GM12891 (cell line): ENCODE measurements at regions not wholly inside any gene's neighbourhood (a gene's known extent, or its start where the extent isn't known, plus 50 kb on each side); places are given as distances from the start of the nearest gene placed in this dataset.

Experiments
- POLR2A ChIP-seq: IDR thresholded peaks from 2 replicates; pipeline ENCODE4 v1.6.1; 2011; ENCODE audit warnings: low read depth, low read length, control low read depth
- POLR2AphosphoS5 ChIP-seq: IDR thresholded peaks from 2 replicates; pipeline ENCODE4 v1.6.1; 2011; ENCODE audit warnings: low read depth, low read length, control low read depth
- SPI1 ChIP-seq: IDR thresholded peaks from 2 replicates; pipeline ENCODE4 v1.6.1; 2011; ENCODE audit warnings: low read depth, low read length, control low read depth
- TAF1 ChIP-seq: IDR thresholded peaks from 2 replicates; pipeline ENCODE4 v1.6.1; 2011; ENCODE audit warnings: low read depth, low read length, control low read depth

- TF ChIP-seq SPI1 (no peak), POLR2A (no peak), TAF1 (no peak), POLR2AphosphoS5 (no peak)
These were observed 68.7 kb upstream of the HAPLN1 start for GRCh38 chr5:83789371-83789770.
